ENCODE measurements at regions not wholly inside any gene's neighbourhood (a gene's known extent, or its start where the extent isn't known, plus 50 kb on each side); places are given as distances from the start of the nearest gene placed in this dataset.
"Not testable (repeated sequence)": the region's sequence is repeated elsewhere in the genome, so short reads cannot be mapped to it uniquely, and the experiment has no call there.

DNA sequence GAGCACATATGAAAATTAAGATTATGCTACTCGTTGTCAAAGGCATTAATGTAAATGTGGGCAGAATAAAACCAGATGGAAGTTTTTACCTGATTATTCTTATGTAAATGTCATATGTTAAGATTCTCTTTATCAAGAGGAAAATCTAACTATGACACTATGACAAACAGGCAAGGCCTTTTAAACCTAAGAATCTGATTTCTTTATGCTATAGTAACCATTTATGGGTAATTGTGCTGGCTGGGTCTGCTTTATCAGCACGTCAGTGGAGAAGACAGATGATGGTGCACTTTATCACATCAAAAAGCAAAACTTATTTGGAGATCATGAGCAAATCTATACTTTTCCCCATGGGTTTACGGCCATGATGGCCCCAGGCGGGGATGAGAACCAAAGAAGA lies 412.0 kb upstream of the NOX3 start:
- TF ChIP-seq, protein P1, sequence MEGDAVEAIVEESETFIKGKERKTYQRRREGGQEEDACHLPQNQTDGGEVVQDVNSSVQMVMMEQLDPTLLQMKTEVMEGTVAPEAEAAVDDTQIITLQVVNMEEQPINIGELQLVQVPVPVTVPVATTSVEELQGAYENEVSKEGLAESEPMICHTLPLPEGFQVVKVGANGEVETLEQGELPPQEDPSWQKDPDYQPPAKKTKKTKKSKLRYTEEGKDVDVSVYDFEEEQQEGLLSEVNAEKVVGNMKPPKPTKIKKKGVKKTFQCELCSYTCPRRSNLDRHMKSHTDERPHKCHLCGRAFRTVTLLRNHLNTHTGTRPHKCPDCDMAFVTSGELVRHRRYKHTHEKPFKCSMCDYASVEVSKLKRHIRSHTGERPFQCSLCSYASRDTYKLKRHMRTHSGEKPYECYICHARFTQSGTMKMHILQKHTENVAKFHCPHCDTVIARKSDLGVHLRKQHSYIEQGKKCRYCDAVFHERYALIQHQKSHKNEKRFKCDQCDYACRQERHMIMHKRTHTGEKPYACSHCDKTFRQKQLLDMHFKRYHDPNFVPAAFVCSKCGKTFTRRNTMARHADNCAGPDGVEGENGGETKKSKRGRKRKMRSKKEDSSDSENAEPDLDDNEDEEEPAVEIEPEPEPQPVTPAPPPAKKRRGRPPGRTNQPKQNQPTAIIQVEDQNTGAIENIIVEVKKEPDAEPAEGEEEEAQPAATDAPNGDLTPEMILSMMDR (IDR thresholded peaks at IDR 0.05) = no peak

DNA sequence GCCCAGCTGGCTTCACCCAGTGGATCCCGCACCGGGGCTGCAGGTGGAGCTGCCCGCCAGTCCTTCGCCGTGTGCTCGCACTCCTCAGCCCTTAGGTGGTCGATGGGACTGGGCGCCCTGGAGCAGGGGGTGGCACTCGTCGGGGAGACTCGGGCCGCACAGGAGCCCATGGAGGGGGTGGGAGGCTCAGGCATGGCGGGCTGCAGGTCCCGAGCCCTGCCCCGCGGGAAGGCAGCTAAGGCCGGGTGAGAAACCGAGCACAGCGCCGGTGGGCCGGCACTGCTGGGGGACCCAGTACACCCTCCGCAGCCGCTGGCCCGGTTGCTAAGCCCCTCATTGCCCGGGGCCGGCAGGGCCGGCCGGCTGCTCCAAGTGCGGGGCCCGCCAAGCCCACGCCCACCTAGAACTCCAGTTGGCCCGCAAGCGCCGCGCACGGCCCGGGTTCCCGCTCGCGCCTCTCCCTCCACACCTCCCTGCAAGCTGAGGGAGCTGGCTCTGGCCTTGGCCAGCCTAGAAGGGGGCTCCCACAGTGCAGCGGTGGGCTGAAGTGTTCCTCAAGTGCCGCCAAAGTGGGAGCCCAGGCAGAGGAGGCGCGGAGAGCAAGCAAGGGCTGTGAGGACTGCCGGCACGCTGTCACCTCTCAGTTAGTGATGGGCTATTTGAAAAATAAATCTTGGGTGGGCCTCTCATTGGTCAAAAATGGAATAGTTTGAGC lies 411.2 kb upstream of the NOX3 start:
- H3K4me3 ChIP-seq (ENCODE audit: low read depth in 1 of 2, low read length in 1 of 2); H3K9me3 ChIP-seq; H3K27me3 ChIP-seq; H3K27ac ChIP-seq; H3K4me1 ChIP-seq (ENCODE audit: control insufficient read depth in 1 of 2, insufficient read depth in 1 of 2, low read depth in 1 of 2, low read length in 1 of 2); H3K36me3 ChIP-seq: not testable (repeated sequence)

More for the DNA sequence above, 412.0 kb upstream of the NOX3 start:
- Histone ChIP-seq H3K27me3 (no peaks in the 10 kb centered on the region), H3K27ac (no peak overlapping the region), H3K4me1 (ENCODE audit: control insufficient read depth in 1 of 2, insufficient read depth in 1 of 2, low read depth in 1 of 2, low read length in 1 of 2) (no peaks in the 10 kb centered on the region), H3K36me3 (no peaks in the 10 kb centered on the region), H3K4me3 (ENCODE audit: low read depth in 1 of 2, low read length in 1 of 2) (no peak overlapping the region), H3K9me3 (no peaks in the 10 kb centered on the region)

DNA sequence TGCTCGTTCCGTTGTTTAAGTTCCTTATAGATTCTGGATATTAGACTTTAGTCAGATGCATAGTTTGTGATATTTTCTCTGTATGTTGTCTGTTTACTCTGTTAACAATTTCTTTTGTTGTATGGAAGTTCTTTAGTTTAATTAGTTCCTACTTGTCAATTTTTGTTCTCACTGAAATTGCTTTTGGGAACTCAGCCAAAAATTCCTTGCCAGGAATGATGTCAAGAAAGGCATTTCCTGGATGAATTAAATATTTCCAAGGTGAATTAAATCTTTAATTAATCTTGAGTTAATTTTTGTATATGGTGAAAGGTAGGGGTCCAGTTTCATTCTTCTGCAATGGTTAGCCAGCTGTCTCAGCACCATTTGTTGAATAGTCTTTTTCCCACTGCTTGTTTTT lies 406.2 kb upstream of the NOX3 start:
- Histone ChIP-seq H3K27ac (no peak overlapping the region), H3K4me3 (ENCODE audit: low read depth in 1 of 2, low read length in 1 of 2) (no peak overlapping the region), H3K27me3 (no peaks in the 10 kb centered on the region), H3K36me3 (no peaks in the 10 kb centered on the region), H3K4me1 (ENCODE audit: control insufficient read depth in 1 of 2, insufficient read depth in 1 of 2, low read depth in 1 of 2, low read length in 1 of 2) (no peaks in the 10 kb centered on the region), H3K9me3 (no peaks in the 10 kb centered on the region)
- TF ChIP-seq, protein P1 (IDR thresholded peaks at IDR 0.05) = no peak

DNA sequence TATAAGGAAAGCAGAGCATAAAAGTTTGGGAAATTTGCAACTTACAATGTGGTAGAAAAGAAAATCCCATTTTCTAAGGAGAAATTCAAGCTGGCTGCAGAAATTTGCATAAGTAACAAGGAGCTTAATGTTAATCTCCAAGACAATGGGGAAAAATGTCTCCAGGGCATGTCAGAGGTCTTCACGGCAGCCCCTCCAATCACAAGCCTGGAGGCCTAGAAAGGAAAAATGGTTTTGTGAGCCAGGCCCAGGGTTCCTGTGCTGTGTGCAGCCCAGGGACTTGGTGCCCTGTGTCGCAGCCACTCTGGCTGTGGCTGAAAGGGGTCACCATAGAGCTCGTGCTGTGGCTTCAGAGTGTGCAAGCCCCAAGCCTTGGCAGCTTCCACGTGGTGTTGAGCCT lies 403.3 kb upstream of the NOX3 start:
- not testable (repeated sequence) for H3K27me3 ChIP-seq; H3K36me3 ChIP-seq; H3K4me1 ChIP-seq (ENCODE audit: control insufficient read depth in 1 of 2, insufficient read depth in 1 of 2, low read depth in 1 of 2, low read length in 1 of 2); H3K27ac ChIP-seq; H3K9me3 ChIP-seq; H3K4me3 ChIP-seq (ENCODE audit: low read depth in 1 of 2, low read length in 1 of 2)

DNA sequence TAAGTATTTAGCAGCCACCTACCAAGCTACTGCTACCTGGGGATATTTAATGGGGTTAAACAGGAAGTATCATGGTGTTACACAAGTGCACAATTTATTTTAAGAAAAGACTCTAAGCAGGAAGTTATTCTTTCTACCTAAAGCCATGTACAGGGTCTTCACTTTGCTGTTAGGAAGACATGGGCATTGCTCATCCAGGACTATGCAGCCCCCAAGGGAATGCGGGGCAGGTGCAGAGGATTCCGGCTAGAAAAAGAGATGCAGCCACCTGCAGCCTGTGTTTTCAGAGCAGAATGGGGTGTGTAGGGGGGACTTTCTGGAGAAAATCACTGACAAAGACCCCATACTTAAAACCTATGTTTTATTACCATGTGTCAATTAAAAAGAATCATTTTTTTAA lies 399.1 kb upstream of the NOX3 start:
- TF ChIP-seq, protein P1 (IDR thresholded peaks at IDR 0.05) = no peak
- no peaks in the 10 kb centered on the region for H3K36me3 ChIP-seq
- no peaks in the 10 kb centered on the region for H3K27me3 ChIP-seq
- no peak overlapping the region for H3K27ac ChIP-seq
- H3K4me1 ChIP-seq (ENCODE audit: control insufficient read depth in 1 of 2, insufficient read depth in 1 of 2, low read depth in 1 of 2, low read length in 1 of 2) = no peaks in the 10 kb centered on the region
- no peak overlapping the region for H3K4me3 ChIP-seq (ENCODE audit: low read depth in 1 of 2, low read length in 1 of 2)
- no peaks in the 10 kb centered on the region for H3K9me3 ChIP-seq

DNA sequence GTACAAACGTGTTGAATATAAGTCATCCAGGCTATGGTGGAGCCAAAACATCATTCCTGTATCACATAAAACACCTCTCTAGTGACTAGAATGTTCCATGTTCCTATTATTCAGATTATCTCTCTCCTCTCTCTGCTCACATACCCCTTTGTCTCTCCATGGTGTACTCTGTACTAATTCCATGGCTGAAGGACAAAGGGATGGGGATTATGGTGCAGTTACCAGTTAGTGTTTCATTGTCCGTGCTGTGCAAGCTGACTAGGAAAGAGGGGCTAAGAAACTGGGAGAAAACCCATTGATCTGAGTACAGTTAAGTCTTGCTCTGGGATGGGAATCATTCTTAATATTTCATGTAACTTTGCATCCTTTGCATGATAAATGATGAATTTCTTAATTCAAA lies 397.4 kb upstream of the NOX3 start:
- Histone ChIP-seq H3K36me3 (no peaks in the 10 kb centered on the region), H3K27me3 (no peaks in the 10 kb centered on the region), H3K9me3 (no peaks in the 10 kb centered on the region), H3K27ac (no peak overlapping the region), H3K4me3 (ENCODE audit: low read depth in 1 of 2, low read length in 1 of 2) (no peak overlapping the region), H3K4me1 (ENCODE audit: control insufficient read depth in 1 of 2, insufficient read depth in 1 of 2, low read depth in 1 of 2, low read length in 1 of 2) (no peaks in the 10 kb centered on the region)
- TF ChIP-seq, protein P1 (IDR thresholded peaks at IDR 0.05) = no peak
